Left lung (tissue), 4 donors: ENCODE measurements at regions not wholly inside any gene's neighbourhood (a gene's known extent, or its start where the extent isn't known, plus 50 kb on each side); places are given as distances from the start of the nearest gene placed in this dataset.
A peak's percentile ranks its signal among the peaks of the same experiment; 100 is the strongest.
"Not testable (repeated sequence)": the region's sequence is repeated elsewhere in the genome, so short reads cannot be mapped to it uniquely, and the experiment has no call there.

Experiments
- ATAC-seq: fragments of 200-7000 bp; cut with Tn5 transposase; one replicate; pipeline ENCODE4 v1.9.1; 2020; ENCODE audit warnings: moderate library complexity
- DNase-seq, 4 donors: peaks; one replicate each; pipeline ENCODE4 v3.0.0-alpha.2; 2013 to 2020
- H3K27ac ChIP-seq, 2 donors: fragments of 200-600 bp; sonication (generic) in 1 of 2; one replicate each; pipeline versions ENCODE4 v1.5.0 to v1.8.0; 2020 to 2021
- H3K27me3 ChIP-seq, 2 donors: fragments of 200-600 bp; sonication (generic) in 1 of 2; one replicate each; pipeline versions ENCODE4 v1.5.0 to v1.8.0; 2020 to 2021
- H3K36me3 ChIP-seq, 2 donors: fragments of 200-600 bp; sonication (generic) in 1 of 2; one replicate each; pipeline versions ENCODE4 v1.5.0 to v1.8.0; 2020 to 2021
- H3K4me1 ChIP-seq, 2 donors: fragments of 200-600 bp; one replicate each; pipeline ENCODE4 v1.8.0; 2021
- H3K4me3 ChIP-seq, 2 donors: fragments of 200-600 bp; sonication (generic) in 1 of 2; one replicate each; pipeline versions ENCODE4 v1.5.0 to v1.8.0; 2020 to 2021; ENCODE audit warnings: mild to moderate bottlenecking in 1 of 2
- H3K9me3 ChIP-seq, 2 donors: fragments of 200-600 bp; sonication (generic) in 1 of 2; one replicate each; pipeline versions ENCODE4 v1.5.0 to v1.8.0; 2020 to 2021
- intact Hi-C, 2 donors: fragments of 100-400 bp; cut with DNase I; formaldehyde crosslinking; loops; one replicate each; pipeline versions ENCODE4 v1.11.2 to v1.14.2; 2022
- TF ChIP-seq, protein P1 (sequence below), 2 donors: fragments of 200-600 bp; sonication (generic) in 1 of 2; IDR thresholded peaks; one replicate each; pipeline versions ENCODE4 v1.5.0 to v1.8.0; 2021; ENCODE audit warnings: antibody characterized with exemption in 2 of 2
- donor health status: DM: no; HTN: yes; CAD: no.
- donor health status: DM: no; HTN: no; CAD: no.

DNA sequence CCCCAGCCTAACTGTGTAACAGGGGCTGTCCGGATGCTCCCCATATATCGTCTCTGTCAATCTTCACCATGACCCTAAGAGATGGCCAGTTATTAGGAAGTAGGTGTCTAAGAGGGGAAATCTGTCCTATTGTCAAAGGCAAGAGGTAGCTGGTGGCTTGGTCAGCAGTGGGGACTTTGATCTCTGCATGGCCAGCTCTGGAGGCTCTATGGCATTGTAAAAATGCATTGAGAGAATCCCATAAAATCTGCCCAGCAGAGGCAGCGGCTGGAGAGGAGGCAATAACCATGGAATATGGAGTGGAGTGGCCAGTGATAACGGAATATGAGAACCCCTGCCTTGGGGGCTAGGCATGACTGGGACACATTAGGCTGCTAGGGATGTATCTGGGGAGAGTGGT is 88.8 kb downstream of the MRM1 start:
- no peak overlapping the region for H3K27ac ChIP-seq
- DNase-seq, result no peak
- ATAC-seq, result no peak
- no peak overlapping the region for H3K4me3 ChIP-seq
- TF ChIP-seq, protein P1, sequence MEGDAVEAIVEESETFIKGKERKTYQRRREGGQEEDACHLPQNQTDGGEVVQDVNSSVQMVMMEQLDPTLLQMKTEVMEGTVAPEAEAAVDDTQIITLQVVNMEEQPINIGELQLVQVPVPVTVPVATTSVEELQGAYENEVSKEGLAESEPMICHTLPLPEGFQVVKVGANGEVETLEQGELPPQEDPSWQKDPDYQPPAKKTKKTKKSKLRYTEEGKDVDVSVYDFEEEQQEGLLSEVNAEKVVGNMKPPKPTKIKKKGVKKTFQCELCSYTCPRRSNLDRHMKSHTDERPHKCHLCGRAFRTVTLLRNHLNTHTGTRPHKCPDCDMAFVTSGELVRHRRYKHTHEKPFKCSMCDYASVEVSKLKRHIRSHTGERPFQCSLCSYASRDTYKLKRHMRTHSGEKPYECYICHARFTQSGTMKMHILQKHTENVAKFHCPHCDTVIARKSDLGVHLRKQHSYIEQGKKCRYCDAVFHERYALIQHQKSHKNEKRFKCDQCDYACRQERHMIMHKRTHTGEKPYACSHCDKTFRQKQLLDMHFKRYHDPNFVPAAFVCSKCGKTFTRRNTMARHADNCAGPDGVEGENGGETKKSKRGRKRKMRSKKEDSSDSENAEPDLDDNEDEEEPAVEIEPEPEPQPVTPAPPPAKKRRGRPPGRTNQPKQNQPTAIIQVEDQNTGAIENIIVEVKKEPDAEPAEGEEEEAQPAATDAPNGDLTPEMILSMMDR (IDR thresholded peaks at IDR 0.05), result no peak
- no peaks in the 10 kb centered on the region for H3K9me3 ChIP-seq
- no peaks in the 10 kb centered on the region for H3K36me3 ChIP-seq
- H3K27me3 ChIP-seq, result peaks cover 0 to 53% of the 10 kb centered on the region in 2 donors
- no peaks in the 10 kb centered on the region for H3K4me1 ChIP-seq
- intact Hi-C loops, result no loop called here

GRCh38 chr17:36691606-36692005 is 90.2 kb downstream of the MRM1 start:
- intact Hi-C loops, result no loop called here
- TF ChIP-seq, protein P1 (IDR thresholded peaks at IDR 0.05), result no peak
- Histone ChIP-seq H3K27ac (no peak overlapping the region), H3K27me3 (peaks cover 0 to 59% of the 10 kb centered on the region in 2 donors), H3K9me3 (no peaks in the 10 kb centered on the region), H3K4me3 (no peak overlapping the region), H3K4me1 (no peaks in the 10 kb centered on the region), H3K36me3 (no peaks in the 10 kb centered on the region)
- DNase-seq, result no peak
- no peak for ATAC-seq

- no peaks in the 10 kb centered on the region for H3K4me1 ChIP-seq
- H3K4me3 ChIP-seq, result no peak overlapping the region
- no peaks in the 10 kb centered on the region for H3K36me3 ChIP-seq
- peaks cover 7 to 47% of the 10 kb centered on the region in 2 donors for H3K27me3 ChIP-seq
- no peak for ATAC-seq
- H3K27ac ChIP-seq, result no peak overlapping the region
- H3K9me3 ChIP-seq, result no peaks in the 10 kb centered on the region
- DNase-seq, result no peak
- TF ChIP-seq, protein P1 (IDR thresholded peaks at IDR 0.05), result no peak
- intact Hi-C loops, result no loop called here
Observed at GRCh38 chr17:36695082-36695481, 93.7 kb downstream of the MRM1 start.

DNA sequence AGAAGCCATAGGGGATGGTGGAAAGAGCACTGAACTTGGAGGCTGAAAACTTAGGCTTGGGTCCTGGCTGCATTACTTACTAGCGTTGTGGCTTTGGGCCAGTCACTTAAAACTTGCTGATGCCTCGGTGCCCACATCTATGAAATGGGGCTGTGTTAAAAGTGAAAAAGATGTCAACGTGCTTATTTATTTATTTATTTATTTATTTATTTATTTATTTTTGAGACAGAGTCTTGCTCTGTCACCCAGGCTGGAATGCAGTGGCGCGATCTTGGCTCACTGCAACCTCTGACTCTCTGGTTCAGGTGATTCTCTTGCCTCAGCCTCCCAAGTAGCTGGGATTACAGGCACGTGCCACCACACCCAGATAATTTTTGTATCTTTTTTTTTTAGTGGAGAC is 94.3 kb downstream of the MRM1 start:
- H3K9me3 ChIP-seq, intact Hi-C loops, H3K36me3 ChIP-seq: not testable (repeated sequence)

DNA sequence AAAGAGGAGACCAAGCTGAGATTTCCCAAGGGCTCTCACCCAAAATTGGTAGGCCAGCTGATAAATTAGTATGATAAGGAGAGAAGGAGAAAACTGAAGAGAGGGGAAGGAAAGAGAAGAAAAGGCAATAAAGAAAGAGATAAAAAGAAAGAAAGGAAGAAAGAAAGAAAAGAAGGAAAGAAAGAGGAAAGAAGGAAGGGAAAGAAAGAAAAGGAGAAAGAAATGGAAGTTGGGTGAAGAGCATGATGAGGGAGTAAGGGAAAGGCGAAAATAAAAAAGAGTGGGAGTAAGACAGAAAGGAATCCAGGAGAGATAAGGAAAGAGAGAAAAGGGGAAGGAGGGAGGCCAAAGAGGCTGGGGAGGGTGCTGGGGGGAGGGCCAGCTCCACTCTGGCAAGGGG is 95.4 kb downstream of the MRM1 start:
- TF ChIP-seq, protein P1 (IDR thresholded peaks at IDR 0.05), result no peak
- DNase-seq (no peak), ATAC-seq (no peak)
- Histone ChIP-seq H3K9me3 (no peaks in the 10 kb centered on the region), H3K4me1 (no peaks in the 10 kb centered on the region), H3K4me3 (no peak overlapping the region), H3K27ac (no peak overlapping the region), H3K27me3 (peaks cover 7 to 55% of the 10 kb centered on the region in 2 donors), H3K36me3 (no peaks in the 10 kb centered on the region)
- intact Hi-C loops, result no loop called here

More for the DNA sequence above, 94.3 kb downstream of the MRM1 start:
- not testable (repeated sequence) for H3K4me1 ChIP-seq, DNase-seq, H3K4me3 ChIP-seq, ATAC-seq, H3K27ac ChIP-seq
- H3K27me3 ChIP-seq, result peaks cover 7 to 46% of the 10 kb centered on the region in 2 donors

- H3K27ac ChIP-seq, result no peak overlapping the region
- no peak for ATAC-seq
- intact Hi-C loops, result no loop called here
- peaks cover 7 to 67% of the 10 kb centered on the region in 2 donors for H3K27me3 ChIP-seq
- H3K36me3 ChIP-seq, result no peaks in the 10 kb centered on the region
- H3K9me3 ChIP-seq, result no peaks in the 10 kb centered on the region
- TF ChIP-seq, protein P1 (IDR thresholded peaks at IDR 0.05), result no peak
- DNase-seq, result peak in 1 of 4 donors; percentile 26
- H3K4me1 ChIP-seq, result no peaks in the 10 kb centered on the region
- no peak overlapping the region for H3K4me3 ChIP-seq
Observed at GRCh38 chr17:36697903-36698530, 96.6 kb downstream of the MRM1 start.
